Panc1 (cell line): ENCODE measurements at regions not wholly inside any gene's neighbourhood (a gene's known extent, or its start where the extent isn't known, plus 50 kb on each side); places are given as distances from the start of the nearest gene placed in this dataset.

ENCODE experiments used
- ATAC-seq: fragments of 200-7000 bp; cut with Tn5 transposase; 2 replicates; pipeline ENCODE4 v1.9.1; 2020; ENCODE audit warnings: mild to moderate bottlenecking, moderate library complexity
- BruUV-seq: library from RNA; stranded (reverse); fragments of 400-500 nt; replicated peaks from 2 replicates; lab custom pipeline; 2021; lab: Mats Ljungman, UMichigan
- CTCF ChIA-PET: fragments of 300-600 bp; sonication (Branson Sonifier 250); formaldehyde crosslinking; loops from one replicate; lab custom pipeline; 2022; ENCODE audit warnings: antibody characterized with exemption; lab: Charles Lee
- POLR2A ChIA-PET: fragments of 300-600 bp; sonication (Branson Sonifier 250); formaldehyde crosslinking; loops from one replicate; lab custom pipeline; 2022; ENCODE audit warnings: antibody characterized with exemption; lab: Charles Lee
- DNase-seq: peaks from one replicate; pipeline ENCODE4 v3.0.0-alpha.2; 2010; ENCODE audit warnings: low read depth, low spot score
- H3K27ac ChIP-seq: 2 replicates; pipeline ENCODE4 v1.5.1; 2011; ENCODE audit warnings: mild to moderate bottlenecking, low read length, inconsistent platforms
- H3K27me3 ChIP-seq: fragments of 200-500 bp; sonication (Bioruptor generic); 2 replicates; pipeline ENCODE4 v1.6.0; 2014; ENCODE audit warnings: low read length, inconsistent platforms; ENCODE audit not compliant: control insufficient read depth, insufficient read depth
- H3K36me3 ChIP-seq: fragments of 200-500 bp; sonication (Bioruptor generic); 2 replicates; pipeline ENCODE4 v1.5.1; 2014; ENCODE audit warnings: inconsistent platforms, mild to moderate bottlenecking, low read length, moderate library complexity; ENCODE audit not compliant: control insufficient read depth, insufficient read depth
- H3K4me1 ChIP-seq: 2 replicates; pipeline ENCODE4 v1.5.1; 2011; ENCODE audit warnings: inconsistent platforms, mild to moderate bottlenecking, low read length, moderate library complexity; ENCODE audit not compliant: control insufficient read depth, insufficient read depth
- H3K4me3 ChIP-seq, 2 experiments: 2 replicates each; pipeline ENCODE4 v1.5.1; 2011 to 2012; ENCODE audit warnings: low read depth in 2 of 2, low read length in 2 of 2, mild to moderate bottlenecking in 2 of 2, inconsistent platforms in 1 of 2, moderate library complexity in 1 of 2
- H3K9me3 ChIP-seq: fragments of 200-500 bp; sonication (Bioruptor generic); 2 replicates; pipeline ENCODE4 v1.5.1; 2014; ENCODE audit warnings: low read depth, mild to moderate bottlenecking, inconsistent platforms, low read length, moderate library complexity; ENCODE audit not compliant: control insufficient read depth, insufficient read depth
- POLR2AphosphoS5 ChIP-seq: IDR thresholded peaks from 2 replicates; pipeline ENCODE4 v1.6.1; 2012; ENCODE audit warnings: mild to moderate bottlenecking, low read depth, low read length, moderate library complexity
- SIN3A ChIP-seq: IDR thresholded peaks from 2 replicates; pipeline ENCODE4 v1.6.1; 2012; ENCODE audit warnings: low read depth, mild to moderate bottlenecking, low read length, moderate library complexity, borderline replicate concordance; ENCODE audit not compliant: insufficient read depth
- TCF7L2 ChIP-seq: IDR thresholded peaks from 2 replicates; pipeline ENCODE4 v1.6.1; 2011; ENCODE audit warnings: mild to moderate bottlenecking, low read depth, low read length, inconsistent platforms
- in situ Hi-C: cut with HindIII; loops from 2 replicates; pipeline ENCODE4 v1.10.0; 2016; ENCODE audit warnings: low sequenced_read_pairs, low pct_unique_long_range_greater_than_20kb
- intact Hi-C: fragments of 100-400 bp; cut with micrococcal nuclease; formaldehyde crosslinking; loops from one replicate; pipeline ENCODE4 v1.10.0; 2022; ENCODE audit not compliant: unreplicated experiment
- TF ChIP-seq, protein P1 (sequence below): fragments of 450-650 bp; IDR thresholded peaks from 2 replicates; pipeline ENCODE4 v1.5.1; 2017; ENCODE audit warnings: mild to moderate bottlenecking
- TF ChIP-seq, protein P2 (sequence below), 2 experiments: IDR thresholded peaks; 2 replicates each; pipeline ENCODE4 v1.6.1; 2011 to 2012; ENCODE audit warnings: low read depth in 2 of 2, control low read depth in 1 of 2, low read length in 1 of 2, mild to moderate bottlenecking in 1 of 2, moderate library complexity in 1 of 2; ENCODE audit not compliant: insufficient read depth in 1 of 2

DNA sequence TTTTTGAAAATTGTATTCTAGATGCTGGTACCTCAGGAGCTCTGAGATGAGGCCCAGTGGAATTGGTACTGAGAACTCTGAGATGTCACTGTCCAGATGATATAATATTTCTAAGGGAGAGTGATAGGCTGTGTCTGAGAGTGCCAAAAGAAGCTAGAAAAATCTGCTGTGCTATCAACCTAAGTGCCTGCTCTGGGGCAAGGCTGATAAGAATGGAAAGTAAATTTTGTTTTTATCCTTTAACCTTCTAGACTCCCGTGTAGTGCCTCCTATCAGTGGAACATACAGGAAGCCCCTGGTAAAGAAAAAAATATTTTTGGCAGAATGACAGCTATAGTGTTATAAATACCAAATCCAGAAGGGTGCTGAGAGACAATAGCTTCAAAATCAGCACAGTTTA lies 348.2 kb downstream of the TFAP2B start:
- H3K27ac ChIP-seq, result no peak overlapping the region
- no peaks in the 10 kb centered on the region for H3K36me3 ChIP-seq
- H3K9me3 ChIP-seq, result no peaks in the 10 kb centered on the region
- POLR2A ChIA-PET, result interaction anchor here (0.6 kb wide), 1 partner anchor 9 kb away, joined by 3 read pairs; no protein-coding TSS in a partner anchor
- no peaks in the 10 kb centered on the region for H3K27me3 ChIP-seq
- CTCF ChIA-PET, result no interaction called here
- TF ChIP-seq, protein P1, sequence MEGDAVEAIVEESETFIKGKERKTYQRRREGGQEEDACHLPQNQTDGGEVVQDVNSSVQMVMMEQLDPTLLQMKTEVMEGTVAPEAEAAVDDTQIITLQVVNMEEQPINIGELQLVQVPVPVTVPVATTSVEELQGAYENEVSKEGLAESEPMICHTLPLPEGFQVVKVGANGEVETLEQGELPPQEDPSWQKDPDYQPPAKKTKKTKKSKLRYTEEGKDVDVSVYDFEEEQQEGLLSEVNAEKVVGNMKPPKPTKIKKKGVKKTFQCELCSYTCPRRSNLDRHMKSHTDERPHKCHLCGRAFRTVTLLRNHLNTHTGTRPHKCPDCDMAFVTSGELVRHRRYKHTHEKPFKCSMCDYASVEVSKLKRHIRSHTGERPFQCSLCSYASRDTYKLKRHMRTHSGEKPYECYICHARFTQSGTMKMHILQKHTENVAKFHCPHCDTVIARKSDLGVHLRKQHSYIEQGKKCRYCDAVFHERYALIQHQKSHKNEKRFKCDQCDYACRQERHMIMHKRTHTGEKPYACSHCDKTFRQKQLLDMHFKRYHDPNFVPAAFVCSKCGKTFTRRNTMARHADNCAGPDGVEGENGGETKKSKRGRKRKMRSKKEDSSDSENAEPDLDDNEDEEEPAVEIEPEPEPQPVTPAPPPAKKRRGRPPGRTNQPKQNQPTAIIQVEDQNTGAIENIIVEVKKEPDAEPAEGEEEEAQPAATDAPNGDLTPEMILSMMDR, result no peak
- TF ChIP-seq, protein P2, sequence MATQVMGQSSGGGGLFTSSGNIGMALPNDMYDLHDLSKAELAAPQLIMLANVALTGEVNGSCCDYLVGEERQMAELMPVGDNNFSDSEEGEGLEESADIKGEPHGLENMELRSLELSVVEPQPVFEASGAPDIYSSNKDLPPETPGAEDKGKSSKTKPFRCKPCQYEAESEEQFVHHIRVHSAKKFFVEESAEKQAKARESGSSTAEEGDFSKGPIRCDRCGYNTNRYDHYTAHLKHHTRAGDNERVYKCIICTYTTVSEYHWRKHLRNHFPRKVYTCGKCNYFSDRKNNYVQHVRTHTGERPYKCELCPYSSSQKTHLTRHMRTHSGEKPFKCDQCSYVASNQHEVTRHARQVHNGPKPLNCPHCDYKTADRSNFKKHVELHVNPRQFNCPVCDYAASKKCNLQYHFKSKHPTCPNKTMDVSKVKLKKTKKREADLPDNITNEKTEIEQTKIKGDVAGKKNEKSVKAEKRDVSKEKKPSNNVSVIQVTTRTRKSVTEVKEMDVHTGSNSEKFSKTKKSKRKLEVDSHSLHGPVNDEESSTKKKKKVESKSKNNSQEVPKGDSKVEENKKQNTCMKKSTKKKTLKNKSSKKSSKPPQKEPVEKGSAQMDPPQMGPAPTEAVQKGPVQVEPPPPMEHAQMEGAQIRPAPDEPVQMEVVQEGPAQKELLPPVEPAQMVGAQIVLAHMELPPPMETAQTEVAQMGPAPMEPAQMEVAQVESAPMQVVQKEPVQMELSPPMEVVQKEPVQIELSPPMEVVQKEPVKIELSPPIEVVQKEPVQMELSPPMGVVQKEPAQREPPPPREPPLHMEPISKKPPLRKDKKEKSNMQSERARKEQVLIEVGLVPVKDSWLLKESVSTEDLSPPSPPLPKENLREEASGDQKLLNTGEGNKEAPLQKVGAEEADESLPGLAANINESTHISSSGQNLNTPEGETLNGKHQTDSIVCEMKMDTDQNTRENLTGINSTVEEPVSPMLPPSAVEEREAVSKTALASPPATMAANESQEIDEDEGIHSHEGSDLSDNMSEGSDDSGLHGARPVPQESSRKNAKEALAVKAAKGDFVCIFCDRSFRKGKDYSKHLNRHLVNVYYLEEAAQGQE (IDR thresholded peaks at IDR 0.05; ENCODE audit: insufficient read depth in 1 of 2, low read depth in 2 of 2, low read length in 1 of 2), result no peak
- no peak for TF ChIP-seq SIN3A
- no peak for TF ChIP-seq POLR2AphosphoS5
- no peak for TF ChIP-seq TCF7L2
- ATAC-seq, result no peak
- in situ Hi-C loops, result no loop called here
- no peak for DNase-seq
- intact Hi-C loops, result no loop called here
- no peaks in the 10 kb centered on the region for H3K4me1 ChIP-seq
- BruUV-seq, result no TSS peak
- H3K4me3 ChIP-seq, result no peak overlapping the region

DNA sequence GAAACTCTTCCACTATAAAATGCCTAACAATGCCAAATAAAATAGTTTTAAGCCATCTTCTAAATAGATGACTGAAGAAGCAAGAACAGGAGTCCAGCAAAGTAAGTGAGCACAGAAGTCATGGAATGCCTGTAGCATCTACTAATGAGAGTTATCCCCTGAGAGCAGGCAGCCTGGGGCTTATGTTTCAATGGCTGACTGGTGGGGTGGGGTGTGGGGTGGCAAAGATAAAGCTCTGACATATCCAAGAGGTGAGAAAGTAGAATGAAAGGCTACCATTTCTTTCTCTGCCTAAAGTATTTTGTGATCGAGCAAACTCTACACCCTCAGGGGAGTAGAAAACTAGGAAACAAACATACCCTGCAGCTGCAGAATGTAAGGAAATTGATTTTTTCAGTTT lies 348.8 kb downstream of the TFAP2B start:
- DNase-seq (no peak), ATAC-seq (no peak)
- H3K4me3 ChIP-seq, result no peak overlapping the region
- no peaks in the 10 kb centered on the region for H3K4me1 ChIP-seq
- no peak overlapping the region for H3K27ac ChIP-seq
- TF ChIP-seq POLR2AphosphoS5 (no peak), TCF7L2 (no peak), SIN3A (no peak)
- TF ChIP-seq, protein P2 (IDR thresholded peaks at IDR 0.05; ENCODE audit: insufficient read depth in 1 of 2, low read depth in 2 of 2, low read length in 1 of 2), result no peak
- TF ChIP-seq, protein P1, result no peak
- ChIA-PET CTCF (no interaction called here), POLR2A (no interaction called here)
- no peaks in the 10 kb centered on the region for H3K27me3 ChIP-seq
- intact Hi-C loops (no loop called here), in situ Hi-C loops (no loop called here)
- no TSS peak for BruUV-seq
- H3K9me3 ChIP-seq, result no peaks in the 10 kb centered on the region
- H3K36me3 ChIP-seq, result no peaks in the 10 kb centered on the region
